Activated B cell treated with CpG ODN at 0.5 μM for 24 hours (primary cell): ENCODE measurements at regions not wholly inside any gene's neighbourhood (a gene's known extent, or its start where the extent isn't known, plus 50 kb on each side); places are given as distances from the start of the nearest gene placed in this dataset.

ENCODE experiments used
- ATAC-seq: fragments of 200-7000 bp; cut with Tn5 transposase; one replicate; pipeline ENCODE4 v1.10.0; 2021; ENCODE audit warnings: low read depth, mild to moderate bottlenecking, moderate library complexity
- CTCF ChIA-PET: fragments of 350-600 bp; sonication (Branson Sonifier 250); formaldehyde crosslinking; loops from one replicate; lab custom pipeline; 2021; ENCODE audit warnings: antibody characterized with exemption; lab: Charles Lee
- POLR2A ChIA-PET: fragments of 350-600 bp; sonication (Branson Sonifier 250); formaldehyde crosslinking; loops from one replicate; lab custom pipeline; 2021; ENCODE audit warnings: antibody characterized with exemption; lab: Charles Lee
- DNase-seq: peaks from one replicate; pipeline ENCODE4 v3.0.0; 2022
- H3K27ac Mint-ChIP-seq: one replicate; pipeline ENCODE4 v1.8.0; 2020; ENCODE audit warnings: mixed read lengths
- H3K27me3 Mint-ChIP-seq: one replicate; pipeline ENCODE4 v1.8.0; 2021; ENCODE audit warnings: mixed read lengths
- H3K36me3 Mint-ChIP-seq: one replicate; pipeline ENCODE4 v1.8.0; 2021; ENCODE audit warnings: low read depth, mixed read lengths
- H3K4me1 Mint-ChIP-seq: one replicate; pipeline ENCODE4 v1.8.0; 2021; ENCODE audit warnings: mixed read lengths
- H3K4me3 Mint-ChIP-seq: one replicate; pipeline ENCODE4 v1.8.0; 2020; ENCODE audit warnings: mild to moderate bottlenecking, mixed read lengths
- H3K9me3 Mint-ChIP-seq: one replicate; pipeline ENCODE4 v1.8.0; 2020; ENCODE audit warnings: mixed read lengths
- intact Hi-C: fragments of 100-400 bp; cut with micrococcal nuclease; formaldehyde crosslinking; loops from one replicate; pipeline ENCODE4 v1.15.1; 2024
- TF ChIP-seq, protein P1 (sequence below): fragments of 200-600 bp; IDR thresholded peaks from one replicate; pipeline ENCODE4 v1.8.0; 2022; ENCODE audit warnings: antibody characterized with exemption, mild to moderate bottlenecking

DNA sequence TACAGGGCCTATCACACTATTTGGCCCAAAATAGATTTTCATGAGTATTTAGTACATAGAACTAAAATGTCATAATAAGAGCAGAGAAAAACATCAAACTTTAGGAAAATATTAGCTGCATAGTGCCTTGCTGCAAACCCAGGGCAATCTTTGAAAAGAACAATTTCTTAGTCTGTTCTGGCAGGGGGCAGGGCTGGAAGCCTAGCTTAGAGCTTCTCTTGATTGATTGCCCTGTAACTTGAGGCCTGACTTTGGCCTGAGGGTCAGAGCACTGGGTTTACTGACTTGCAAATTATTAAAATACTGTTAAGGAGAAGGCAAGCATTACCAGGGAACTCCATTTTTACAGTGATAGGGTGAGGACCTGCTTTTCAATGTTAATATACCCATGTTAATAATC is 115.8 kb upstream of the SPAG17 start:
- intact Hi-C loops: no loop called here
- ATAC-seq: no peak
- no peaks in the 10 kb centered on the region for H3K9me3 Mint-ChIP-seq
- DNase-seq: no peak
- no peak overlapping the region for H3K27ac Mint-ChIP-seq
- no peaks in the 10 kb centered on the region for H3K36me3 Mint-ChIP-seq
- TF ChIP-seq, protein P1, sequence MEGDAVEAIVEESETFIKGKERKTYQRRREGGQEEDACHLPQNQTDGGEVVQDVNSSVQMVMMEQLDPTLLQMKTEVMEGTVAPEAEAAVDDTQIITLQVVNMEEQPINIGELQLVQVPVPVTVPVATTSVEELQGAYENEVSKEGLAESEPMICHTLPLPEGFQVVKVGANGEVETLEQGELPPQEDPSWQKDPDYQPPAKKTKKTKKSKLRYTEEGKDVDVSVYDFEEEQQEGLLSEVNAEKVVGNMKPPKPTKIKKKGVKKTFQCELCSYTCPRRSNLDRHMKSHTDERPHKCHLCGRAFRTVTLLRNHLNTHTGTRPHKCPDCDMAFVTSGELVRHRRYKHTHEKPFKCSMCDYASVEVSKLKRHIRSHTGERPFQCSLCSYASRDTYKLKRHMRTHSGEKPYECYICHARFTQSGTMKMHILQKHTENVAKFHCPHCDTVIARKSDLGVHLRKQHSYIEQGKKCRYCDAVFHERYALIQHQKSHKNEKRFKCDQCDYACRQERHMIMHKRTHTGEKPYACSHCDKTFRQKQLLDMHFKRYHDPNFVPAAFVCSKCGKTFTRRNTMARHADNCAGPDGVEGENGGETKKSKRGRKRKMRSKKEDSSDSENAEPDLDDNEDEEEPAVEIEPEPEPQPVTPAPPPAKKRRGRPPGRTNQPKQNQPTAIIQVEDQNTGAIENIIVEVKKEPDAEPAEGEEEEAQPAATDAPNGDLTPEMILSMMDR: no peak
- CTCF ChIA-PET: no interaction called here
- POLR2A ChIA-PET: no interaction called here
- H3K27me3 Mint-ChIP-seq: no peaks in the 10 kb centered on the region
- H3K4me1 Mint-ChIP-seq: no peaks in the 10 kb centered on the region
- H3K4me3 Mint-ChIP-seq: no peak overlapping the region

DNA sequence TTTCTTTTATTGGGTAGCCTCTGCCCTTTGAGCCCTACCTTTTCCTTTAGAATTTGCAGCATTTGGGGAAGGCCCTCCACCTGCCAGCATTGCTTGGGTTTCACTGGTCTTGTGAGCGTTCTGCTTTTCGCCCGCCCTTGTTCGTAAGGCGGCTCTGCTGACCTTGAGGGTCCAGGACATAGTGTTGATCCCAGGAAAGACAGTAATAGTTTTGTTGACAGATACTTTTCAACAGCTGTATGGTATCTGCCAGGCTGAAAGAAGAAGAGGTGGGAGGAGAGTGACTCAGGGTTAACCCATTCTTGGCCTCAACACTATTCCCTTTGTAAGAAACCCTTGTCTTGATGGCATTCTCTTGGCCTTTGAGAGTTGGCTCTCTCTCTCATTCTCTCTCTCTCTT is 113.4 kb upstream of the SPAG17 start:
- ChIA-PET POLR2A (no interaction called here), CTCF (no interaction called here)
- DNase-seq: no peak
- no peaks in the 10 kb centered on the region for H3K36me3 Mint-ChIP-seq
- intact Hi-C loops: no loop called here
- TF ChIP-seq, protein P1: no peak
- H3K27me3 Mint-ChIP-seq: no peaks in the 10 kb centered on the region
- no peak overlapping the region for H3K27ac Mint-ChIP-seq
- H3K9me3 Mint-ChIP-seq: no peaks in the 10 kb centered on the region
- ATAC-seq: no peak
- H3K4me3 Mint-ChIP-seq: no peak overlapping the region
- H3K4me1 Mint-ChIP-seq: no peaks in the 10 kb centered on the region

DNA sequence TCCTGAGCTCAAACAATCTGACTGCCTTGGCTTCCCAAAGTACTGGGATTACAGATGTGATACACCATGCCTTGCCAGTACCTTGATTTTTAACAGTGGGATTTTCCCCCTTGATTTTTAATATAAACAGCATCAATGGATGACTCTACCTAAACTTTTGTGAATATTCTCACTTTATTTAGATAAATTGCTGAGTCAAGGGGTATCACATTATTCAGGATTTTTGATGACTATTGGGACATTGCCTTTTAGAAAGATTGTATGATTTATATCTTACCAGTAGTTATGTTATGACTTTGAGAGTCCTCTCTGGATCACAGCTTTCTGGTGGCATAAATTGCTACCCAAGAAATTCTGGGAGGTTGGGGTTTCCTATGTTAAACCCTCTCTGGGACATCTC is 112.5 kb upstream of the SPAG17 start:
- POLR2A ChIA-PET: no interaction called here
- H3K9me3 Mint-ChIP-seq: no peaks in the 10 kb centered on the region
- no peak for DNase-seq
- H3K27me3 Mint-ChIP-seq: no peaks in the 10 kb centered on the region
- no peak overlapping the region for H3K4me3 Mint-ChIP-seq
- no peaks in the 10 kb centered on the region for H3K36me3 Mint-ChIP-seq
- TF ChIP-seq, protein P1: no peak
- intact Hi-C loops: no loop called here
- H3K27ac Mint-ChIP-seq: no peak overlapping the region
- no peak for ATAC-seq
- H3K4me1 Mint-ChIP-seq: no peaks in the 10 kb centered on the region
- CTCF ChIA-PET: no interaction called here

DNA sequence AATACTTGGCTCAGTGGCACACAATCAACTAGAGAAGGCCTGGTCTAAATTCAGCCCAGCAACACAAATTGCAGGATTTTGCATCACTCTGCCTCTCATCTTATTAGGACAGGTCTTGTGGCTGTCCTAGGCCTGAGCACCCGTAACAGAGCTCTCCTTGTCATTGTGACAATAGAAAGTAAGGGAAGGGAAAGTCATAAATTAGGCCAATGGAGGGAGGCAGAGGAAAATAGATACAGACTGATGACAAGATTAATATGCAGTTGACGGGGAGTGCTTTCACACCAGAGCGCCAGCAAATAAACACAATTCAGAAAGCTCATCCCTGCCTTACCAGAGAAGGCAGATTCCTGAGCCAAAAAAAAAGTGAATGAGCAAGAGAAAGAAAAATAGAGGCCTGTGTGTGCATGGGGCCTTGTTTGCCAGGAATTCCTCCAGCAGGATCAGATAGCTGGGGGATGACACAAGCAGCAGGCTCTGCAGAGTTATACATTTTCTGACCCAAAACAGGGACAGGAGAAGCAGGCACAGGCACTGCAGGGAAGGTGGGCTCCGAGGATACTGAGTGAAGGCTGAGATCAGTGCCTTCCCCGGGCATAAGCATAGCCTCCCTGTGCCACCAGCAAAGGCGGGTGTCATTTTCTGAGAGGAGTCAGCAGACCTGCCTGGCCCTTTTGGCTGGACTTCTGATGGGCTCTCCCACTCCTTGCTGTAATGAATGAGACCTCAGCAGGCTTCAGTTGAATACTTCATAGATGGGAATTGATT is 110.0 kb upstream of the SPAG17 start:
- Mint-ChIP-seq H3K36me3 (no peaks in the 10 kb centered on the region), H3K4me1 (no peaks in the 10 kb centered on the region), H3K27me3 (no peaks in the 10 kb centered on the region), H3K9me3 (no peaks in the 10 kb centered on the region), H3K4me3 (no peak overlapping the region), H3K27ac (no peak overlapping the region)
- ChIA-PET CTCF (no interaction called here), POLR2A (no interaction called here)
- TF ChIP-seq, protein P1: no peak
- intact Hi-C loops: no loop called here
- ATAC-seq: no peak
- no peak for DNase-seq

DNA sequence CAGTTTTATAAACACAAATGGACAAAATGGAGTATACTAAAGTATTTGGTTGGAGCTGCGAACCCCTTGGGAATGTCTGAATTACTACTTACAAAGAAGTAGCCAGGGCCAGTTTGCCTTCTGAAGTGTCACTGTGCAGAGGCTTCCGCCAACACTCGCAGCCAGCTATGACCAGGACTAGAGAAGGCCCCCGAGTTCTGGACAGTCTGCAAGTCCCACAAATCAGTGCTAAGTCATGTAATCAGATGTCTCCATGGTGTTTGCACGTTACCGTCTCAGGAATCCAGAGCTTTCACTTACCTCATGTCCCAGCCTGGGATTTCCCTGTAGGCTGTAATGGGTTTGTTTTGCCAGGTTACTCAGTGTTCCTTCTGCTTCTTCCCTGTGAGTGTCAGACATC is 106.6 kb upstream of the SPAG17 start:
- intact Hi-C loops: no loop called here
- H3K27me3 Mint-ChIP-seq: no peaks in the 10 kb centered on the region
- no peaks in the 10 kb centered on the region for H3K9me3 Mint-ChIP-seq
- no peak overlapping the region for H3K27ac Mint-ChIP-seq
- POLR2A ChIA-PET: no interaction called here
- no peaks in the 10 kb centered on the region for H3K4me1 Mint-ChIP-seq
- no peaks in the 10 kb centered on the region for H3K36me3 Mint-ChIP-seq
- ATAC-seq (no peak), DNase-seq (no peak)
- no peak overlapping the region for H3K4me3 Mint-ChIP-seq
- CTCF ChIA-PET: no interaction called here
- TF ChIP-seq, protein P1: no peak
